ENCODE measurements at regions not wholly inside any gene's neighbourhood (a gene's known extent, or its start where the extent isn't known, plus 50 kb on each side); places are given as distances from the start of the nearest gene placed in this dataset.

DNA sequence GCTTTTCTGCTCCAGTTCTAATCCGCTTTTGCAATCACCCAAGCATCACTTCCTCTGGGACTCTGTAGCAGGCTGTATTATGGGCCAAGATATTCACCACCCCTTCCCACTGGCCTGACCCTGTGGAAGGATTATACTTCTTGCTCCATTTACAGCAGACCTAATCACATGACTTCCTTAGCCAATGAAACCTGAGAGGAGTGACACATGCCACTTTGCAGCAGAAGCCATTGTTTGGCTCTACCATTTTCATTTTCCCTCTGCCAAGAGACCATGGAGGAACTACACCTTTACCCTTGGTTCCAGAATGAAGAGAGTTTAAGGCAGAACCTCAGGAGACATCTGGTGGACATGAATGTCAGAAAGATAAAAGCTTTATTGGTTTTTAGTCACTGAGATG lies 134.9 kb upstream of the HSD17B12 start:
- Histone ChIP-seq H3K27me3 (ENCODE audit: control insufficient read depth in 1 of 2, insufficient read depth in 2 of 2, low read length in 2 of 2) (peaks cover 0 to 16% of the 10 kb centered on the region in 2 donors), H3K9me3 (ENCODE audit: low read length) (no peaks in the 10 kb centered on the region), H3K36me3 (ENCODE audit: insufficient read depth, low read length) (no peaks in the 10 kb centered on the region), H3K27ac (ENCODE audit: low read depth, low read length) (no peak overlapping the region), H3K4me3 (ENCODE audit: low read depth in 1 of 2, low read length in 2 of 2) (no peak overlapping the region), H3K9ac (ENCODE audit: low read length) (no peak overlapping the region), H3K4me1 (ENCODE audit: insufficient read depth, low read length) (no peaks in the 10 kb centered on the region)

DNA sequence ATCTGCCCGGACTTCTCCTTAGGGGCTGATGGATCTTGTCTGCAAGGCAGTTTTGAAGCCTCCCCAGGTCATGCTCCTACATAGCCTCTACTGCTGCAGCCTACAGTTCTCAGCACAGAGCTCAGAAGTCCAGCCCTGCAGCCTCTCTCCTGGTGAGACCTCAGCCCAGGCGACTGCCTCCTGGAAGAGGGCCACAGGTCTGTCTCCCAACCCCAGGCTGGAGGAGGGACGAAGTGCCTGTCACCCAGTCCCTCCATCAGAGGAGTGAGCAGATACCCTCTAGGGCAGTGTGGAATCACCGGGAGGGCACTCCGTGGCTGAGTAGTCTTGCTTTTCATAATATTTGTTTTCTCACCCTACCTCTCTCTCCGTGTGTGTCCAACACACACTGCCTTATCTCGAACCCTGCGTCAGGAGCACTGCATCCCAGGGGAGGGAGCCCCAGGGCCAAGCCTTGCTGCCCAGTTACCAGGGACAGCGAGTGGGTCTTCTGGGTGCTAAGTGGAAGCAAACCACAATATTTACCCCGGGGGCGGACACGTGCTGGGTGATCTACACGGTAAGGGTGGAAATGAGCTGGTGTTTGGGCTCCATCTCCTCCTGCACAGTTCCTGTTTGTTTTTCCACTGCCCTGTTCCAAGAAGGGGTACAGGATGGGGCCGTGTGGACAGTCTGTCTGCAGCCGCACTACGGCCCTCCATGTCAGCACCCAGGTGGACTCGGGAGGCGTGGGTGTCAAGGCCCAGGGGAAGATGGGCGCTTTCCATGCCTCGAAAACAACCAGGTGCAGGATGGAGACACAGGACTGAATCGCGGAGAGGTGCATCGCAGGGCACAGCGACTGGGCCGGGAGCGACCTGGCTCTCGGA lies 133.7 kb upstream of the HSD17B12 start:
- Histone ChIP-seq H3K4me1 (ENCODE audit: insufficient read depth, low read length) (no peaks in the 10 kb centered on the region), H3K27ac (ENCODE audit: low read depth, low read length) (no peak overlapping the region), H3K36me3 (ENCODE audit: insufficient read depth, low read length) (no peaks in the 10 kb centered on the region), H3K4me3 (ENCODE audit: low read depth in 1 of 2, low read length in 2 of 2) (no peak overlapping the region), H3K9me3 (ENCODE audit: low read length) (no peaks in the 10 kb centered on the region), H3K9ac (ENCODE audit: low read length) (no peak overlapping the region), H3K27me3 (ENCODE audit: control insufficient read depth in 1 of 2, insufficient read depth in 2 of 2, low read length in 2 of 2) (peaks cover 0 to 16% of the 10 kb centered on the region in 2 donors)

DNA sequence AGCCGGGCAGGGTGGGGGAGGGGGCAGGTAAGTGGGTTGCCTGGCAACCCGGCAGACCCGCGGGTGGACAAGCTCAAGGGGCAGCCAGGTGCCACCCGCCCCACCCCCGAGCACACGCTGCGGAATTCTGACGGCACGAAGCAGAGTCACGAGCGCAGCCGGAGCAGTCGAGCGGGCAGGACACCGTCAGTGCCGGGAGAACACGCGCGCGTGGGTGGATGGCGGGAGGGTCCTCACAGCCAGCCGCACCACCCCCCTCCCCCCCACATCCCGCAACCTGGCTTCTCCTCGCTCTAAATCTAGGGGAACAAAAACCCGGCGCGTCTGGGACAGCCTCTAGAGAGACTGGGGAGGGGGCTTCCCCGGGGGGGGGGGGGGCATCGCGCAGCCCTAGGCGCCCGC lies 133.1 kb upstream of the HSD17B12 start:
- Histone ChIP-seq H3K27me3 (ENCODE audit: control insufficient read depth in 1 of 2, insufficient read depth in 2 of 2, low read length in 2 of 2) (peaks cover 0 to 16% of the 10 kb centered on the region in 2 donors), H3K9ac (ENCODE audit: low read length) (no peak overlapping the region), H3K4me3 (ENCODE audit: low read depth in 1 of 2, low read length in 2 of 2) (no peak overlapping the region), H3K27ac (ENCODE audit: low read depth, low read length) (no peak overlapping the region), H3K4me1 (ENCODE audit: insufficient read depth, low read length) (no peaks in the 10 kb centered on the region), H3K36me3 (ENCODE audit: insufficient read depth, low read length) (no peaks in the 10 kb centered on the region), H3K9me3 (ENCODE audit: low read length) (no peaks in the 10 kb centered on the region)

DNA sequence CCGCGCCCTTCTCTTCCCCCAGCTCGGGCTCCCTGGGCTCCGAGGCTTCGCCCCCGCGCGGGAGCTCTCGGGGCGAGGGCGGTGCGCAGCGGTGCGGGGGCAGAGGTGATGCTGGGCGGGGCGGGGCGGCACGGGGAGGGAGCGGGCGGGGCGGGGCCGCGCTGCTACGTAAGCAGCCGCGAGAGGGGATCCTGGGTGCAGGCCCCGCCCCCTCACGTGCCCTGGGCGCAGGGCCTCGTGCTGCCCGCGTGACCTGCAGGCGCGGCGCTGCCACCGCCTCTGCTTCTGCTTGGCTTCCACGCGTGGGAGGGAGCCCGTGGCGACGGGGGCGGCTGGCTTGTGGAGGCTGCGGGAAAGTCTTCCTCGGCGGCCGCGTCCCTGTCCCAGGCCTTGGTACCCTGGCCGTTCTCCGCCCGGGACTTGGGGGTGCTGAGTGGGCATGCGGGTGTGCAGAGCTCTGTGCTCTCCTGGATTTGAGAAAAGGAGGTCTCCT lies 132.6 kb upstream of the HSD17B12 start:
- H3K4me3 ChIP-seq (ENCODE audit: low read depth in 1 of 2, low read length in 2 of 2) = no peak overlapping the region
- H3K27me3 ChIP-seq (ENCODE audit: control insufficient read depth in 1 of 2, insufficient read depth in 2 of 2, low read length in 2 of 2) = peaks cover 0 to 20% of the 10 kb centered on the region in 2 donors

DNA sequence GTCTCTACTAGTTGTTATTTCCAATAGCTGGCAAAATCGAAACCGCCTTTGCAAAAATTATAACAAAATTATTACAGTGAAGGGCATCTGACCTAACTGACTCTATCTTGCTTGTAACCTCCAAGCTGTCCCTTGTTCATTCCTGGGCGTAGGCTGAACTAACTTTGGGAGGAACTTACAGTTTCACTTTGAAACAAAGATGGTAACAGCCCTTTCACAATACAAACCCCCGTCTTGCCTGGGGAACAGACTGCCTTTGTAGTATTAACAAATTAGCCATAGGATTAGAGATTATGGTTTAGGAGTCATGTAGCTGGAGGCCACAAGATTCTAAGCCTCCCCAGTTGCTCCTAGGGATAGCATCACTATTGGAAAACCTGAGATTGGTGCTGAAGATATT lies 131.6 kb upstream of the HSD17B12 start:
- Histone ChIP-seq H3K4me3 (ENCODE audit: low read depth in 1 of 2, low read length in 2 of 2) (no peak overlapping the region), H3K36me3 (ENCODE audit: insufficient read depth, low read length) (no peaks in the 10 kb centered on the region), H3K27me3 (ENCODE audit: control insufficient read depth in 1 of 2, insufficient read depth in 2 of 2, low read length in 2 of 2) (peaks cover 0 to 29% of the 10 kb centered on the region in 2 donors), H3K9me3 (ENCODE audit: low read length) (no peaks in the 10 kb centered on the region), H3K4me1 (ENCODE audit: insufficient read depth, low read length) (no peaks in the 10 kb centered on the region), H3K27ac (ENCODE audit: low read depth, low read length) (no peak overlapping the region), H3K9ac (ENCODE audit: low read length) (no peak overlapping the region)

More for the DNA sequence above, 132.6 kb upstream of the HSD17B12 start:
- no peak overlapping the region for H3K27ac ChIP-seq (ENCODE audit: low read depth, low read length)
- H3K9ac ChIP-seq (ENCODE audit: low read length) = no peak overlapping the region
- no peaks in the 10 kb centered on the region for H3K4me1 ChIP-seq (ENCODE audit: insufficient read depth, low read length)
- no peaks in the 10 kb centered on the region for H3K9me3 ChIP-seq (ENCODE audit: low read length)
- no peaks in the 10 kb centered on the region for H3K36me3 ChIP-seq (ENCODE audit: insufficient read depth, low read length)

DNA sequence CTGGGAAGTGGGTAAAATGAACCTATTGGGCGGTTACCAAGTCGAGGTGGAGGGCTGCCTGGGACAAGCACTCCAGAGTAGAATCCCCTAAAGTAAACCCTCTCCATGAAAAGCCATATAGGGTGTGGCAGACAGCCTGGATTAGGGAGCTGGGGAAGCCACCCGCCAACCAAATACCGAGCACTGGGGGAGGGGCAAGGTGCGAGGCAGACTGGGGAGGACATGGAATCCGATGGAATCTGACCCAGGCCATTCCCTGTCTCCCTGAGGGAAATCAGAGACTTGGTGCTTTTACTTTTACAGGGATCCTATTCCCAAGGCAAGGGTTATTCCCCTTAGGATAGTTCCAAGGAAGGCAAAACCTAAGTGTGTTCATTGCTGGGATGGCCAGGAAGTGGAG lies 130.9 kb upstream of the HSD17B12 start:
- H3K27me3 ChIP-seq (ENCODE audit: control insufficient read depth in 1 of 2, insufficient read depth in 2 of 2, low read length in 2 of 2) = peaks cover 0 to 31% of the 10 kb centered on the region in 2 donors
- no peaks in the 10 kb centered on the region for H3K36me3 ChIP-seq (ENCODE audit: insufficient read depth, low read length)
- no peaks in the 10 kb centered on the region for H3K4me1 ChIP-seq (ENCODE audit: insufficient read depth, low read length)
- H3K9me3 ChIP-seq (ENCODE audit: low read length) = no peaks in the 10 kb centered on the region
- H3K9ac ChIP-seq (ENCODE audit: low read length) = no peak overlapping the region
- no peak overlapping the region for H3K27ac ChIP-seq (ENCODE audit: low read depth, low read length)
- H3K4me3 ChIP-seq (ENCODE audit: low read depth in 1 of 2, low read length in 2 of 2) = no peak overlapping the region

DNA sequence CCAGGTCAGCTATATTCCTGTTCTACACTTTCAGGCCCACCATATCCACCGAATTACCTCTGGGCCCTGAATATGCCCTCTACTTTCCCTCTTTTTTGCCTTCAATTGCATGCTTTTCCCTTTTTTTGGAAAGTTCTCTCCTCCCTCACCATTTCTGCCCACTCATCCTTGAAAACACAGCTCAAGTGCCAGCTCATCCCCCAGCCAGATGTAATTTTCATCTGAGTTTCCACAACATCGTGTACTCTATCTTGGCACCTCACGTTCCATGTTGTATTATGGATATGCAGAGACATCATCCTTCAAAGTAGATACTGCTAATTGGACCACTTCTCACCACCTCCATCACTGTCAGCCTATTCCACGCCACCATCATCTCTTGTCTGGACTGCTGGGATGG lies 129.8 kb upstream of the HSD17B12 start:
- Histone ChIP-seq H3K27ac (ENCODE audit: low read depth, low read length) (no peak overlapping the region), H3K9me3 (ENCODE audit: low read length) (no peaks in the 10 kb centered on the region), H3K27me3 (ENCODE audit: control insufficient read depth in 1 of 2, insufficient read depth in 2 of 2, low read length in 2 of 2) (peaks cover 0 to 35% of the 10 kb centered on the region in 2 donors), H3K36me3 (ENCODE audit: insufficient read depth, low read length) (no peaks in the 10 kb centered on the region), H3K4me3 (ENCODE audit: low read depth in 1 of 2, low read length in 2 of 2) (no peak overlapping the region), H3K9ac (ENCODE audit: low read length) (no peak overlapping the region), H3K4me1 (ENCODE audit: insufficient read depth, low read length) (no peaks in the 10 kb centered on the region)

DNA sequence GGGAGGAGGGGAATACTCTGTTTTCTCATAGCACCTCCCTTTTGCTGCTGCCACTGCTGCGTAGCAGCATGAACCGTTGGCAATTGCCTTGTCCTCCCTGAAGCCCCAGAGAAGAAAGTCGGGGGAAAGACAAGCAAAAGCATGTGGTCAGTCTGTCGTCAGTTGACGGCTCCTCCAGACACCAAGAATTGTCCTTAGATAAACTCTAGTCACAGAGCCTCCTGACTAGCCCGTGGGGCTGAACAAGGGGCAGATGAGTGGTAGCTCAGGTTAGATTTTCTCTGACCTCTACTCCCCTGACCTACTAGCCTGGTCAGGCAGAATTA lies 126.4 kb upstream of the HSD17B12 start:
- peaks cover 7 to 41% of the 10 kb centered on the region in 2 donors for H3K27me3 ChIP-seq (ENCODE audit: control insufficient read depth in 1 of 2, insufficient read depth in 2 of 2, low read length in 2 of 2)

DNA sequence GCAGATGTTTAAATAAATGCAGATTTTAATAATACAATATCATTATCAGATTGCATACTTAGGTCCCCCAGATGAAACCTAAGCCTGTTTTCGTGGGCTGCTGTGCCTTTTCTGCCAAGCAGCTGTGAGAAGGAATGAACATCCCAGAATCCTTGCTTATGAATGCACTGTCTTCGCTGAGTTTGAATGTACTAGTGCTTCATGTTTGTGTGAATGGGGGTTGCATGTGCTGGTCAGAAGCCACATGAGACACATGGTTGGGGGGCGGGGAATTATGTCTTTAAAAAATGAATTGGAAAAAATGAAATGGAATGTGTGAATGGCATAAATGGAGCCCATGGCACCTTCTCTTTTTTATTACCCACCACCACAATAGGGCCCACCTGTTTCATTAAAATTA lies 125.4 kb upstream of the HSD17B12 start:
- H3K36me3 ChIP-seq (ENCODE audit: insufficient read depth, low read length) = no peaks in the 10 kb centered on the region
- H3K27ac ChIP-seq (ENCODE audit: low read depth, low read length) = no peak overlapping the region
- no peak overlapping the region for H3K9ac ChIP-seq (ENCODE audit: low read length)
- H3K4me1 ChIP-seq (ENCODE audit: insufficient read depth, low read length) = no peaks in the 10 kb centered on the region
- H3K4me3 ChIP-seq (ENCODE audit: low read depth in 1 of 2, low read length in 2 of 2) = no peak overlapping the region
- H3K27me3 ChIP-seq (ENCODE audit: control insufficient read depth in 1 of 2, insufficient read depth in 2 of 2, low read length in 2 of 2) = peaks cover 9 to 45% of the 10 kb centered on the region in 2 donors
- no peaks in the 10 kb centered on the region for H3K9me3 ChIP-seq (ENCODE audit: low read length)

More for the DNA sequence above, 126.4 kb upstream of the HSD17B12 start:
- Histone ChIP-seq H3K9ac (ENCODE audit: low read length) (no peak overlapping the region), H3K36me3 (ENCODE audit: insufficient read depth, low read length) (no peaks in the 10 kb centered on the region), H3K9me3 (ENCODE audit: low read length) (no peaks in the 10 kb centered on the region), H3K4me3 (ENCODE audit: low read depth in 1 of 2, low read length in 2 of 2) (no peak overlapping the region), H3K4me1 (ENCODE audit: insufficient read depth, low read length) (no peaks in the 10 kb centered on the region), H3K27ac (ENCODE audit: low read depth, low read length) (no peak overlapping the region)

DNA sequence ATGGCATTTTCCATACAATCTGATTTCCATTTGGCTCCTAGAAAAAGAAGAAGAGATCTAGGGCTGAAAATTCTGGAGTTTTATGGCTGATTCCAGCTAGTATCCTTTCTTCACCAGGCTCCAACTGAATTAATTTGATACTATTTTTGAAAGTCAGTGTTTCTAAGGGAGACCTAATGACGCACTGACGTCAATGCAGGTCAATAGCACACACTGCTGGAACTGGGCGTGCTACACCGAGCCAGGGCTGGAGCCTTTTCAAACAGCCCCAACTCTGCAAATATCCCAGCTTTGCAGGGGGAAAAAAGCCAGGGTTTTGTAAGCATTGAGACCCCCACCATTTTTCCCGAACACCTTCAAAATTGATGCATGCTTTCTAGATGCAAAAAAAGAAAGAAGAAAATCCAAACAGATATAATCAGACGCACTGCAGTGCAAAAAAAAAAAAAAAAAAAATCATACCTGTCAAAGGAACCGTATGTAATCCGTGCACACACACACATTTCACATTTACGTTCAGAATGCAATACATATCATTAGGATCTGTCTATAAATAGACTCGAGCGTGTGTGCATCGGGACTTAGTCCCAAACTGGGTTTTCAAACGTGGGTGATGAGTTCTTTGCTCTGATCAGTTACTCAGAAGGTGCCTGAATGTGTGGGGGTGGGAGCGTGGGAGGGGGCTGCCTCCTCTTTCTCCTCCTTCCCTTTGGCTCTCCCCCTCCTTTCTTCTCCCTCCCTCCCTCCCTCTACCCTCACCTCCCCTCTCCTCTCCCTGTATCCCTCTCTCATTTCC lies 124.5 kb upstream of the HSD17B12 start:
- H3K9me3 ChIP-seq (ENCODE audit: low read length) = no peaks in the 10 kb centered on the region
- no peak overlapping the region for H3K4me3 ChIP-seq (ENCODE audit: low read depth in 1 of 2, low read length in 2 of 2)
- H3K9ac ChIP-seq (ENCODE audit: low read length) = no peak overlapping the region
- no peak overlapping the region for H3K27ac ChIP-seq (ENCODE audit: low read depth, low read length)
- H3K27me3 ChIP-seq (ENCODE audit: control insufficient read depth in 1 of 2, insufficient read depth in 2 of 2, low read length in 2 of 2) = peaks cover 11 to 45% of the 10 kb centered on the region in 2 donors
- no peaks in the 10 kb centered on the region for H3K36me3 ChIP-seq (ENCODE audit: insufficient read depth, low read length)
- no peaks in the 10 kb centered on the region for H3K4me1 ChIP-seq (ENCODE audit: insufficient read depth, low read length)

DNA sequence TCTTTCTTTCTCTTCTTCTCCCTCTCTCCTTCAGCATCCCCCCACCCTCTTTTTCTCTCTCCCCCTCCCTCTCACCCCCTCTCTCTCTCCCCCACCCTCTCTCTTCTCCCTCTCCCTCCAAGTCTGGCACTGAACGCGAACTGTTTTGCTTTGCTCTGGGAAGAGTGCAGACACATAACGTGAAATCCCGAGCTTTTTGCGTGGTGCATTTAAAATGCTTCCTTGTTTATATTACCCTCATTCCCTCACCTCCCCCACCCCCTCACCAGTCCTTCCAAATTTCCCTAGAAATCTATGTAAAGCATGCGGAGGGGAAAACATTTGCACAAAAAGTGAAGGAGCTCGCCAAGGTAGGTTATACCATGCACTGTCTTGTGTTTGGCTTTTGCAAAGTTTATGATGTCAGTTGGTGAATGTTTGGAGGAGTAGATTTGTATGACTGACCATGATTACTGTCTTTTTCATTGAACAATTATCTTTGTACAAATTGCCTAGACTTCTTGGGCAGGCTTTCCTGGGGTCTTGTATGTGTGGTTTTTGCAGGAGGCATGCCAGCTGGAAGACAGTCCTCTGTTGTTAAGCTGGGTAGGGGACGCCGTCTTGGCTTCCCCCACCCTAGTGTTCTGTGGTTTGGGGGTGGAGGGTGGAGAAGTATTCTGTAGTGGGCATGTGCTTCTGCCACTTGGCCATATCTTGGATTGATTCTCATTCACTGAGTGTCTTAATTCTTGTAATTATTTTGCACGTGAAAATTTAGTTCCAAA lies 123.7 kb upstream of the HSD17B12 start:
- Histone ChIP-seq H3K36me3 (ENCODE audit: insufficient read depth, low read length) (no peaks in the 10 kb centered on the region), H3K4me1 (ENCODE audit: insufficient read depth, low read length) (no peaks in the 10 kb centered on the region), H3K9me3 (ENCODE audit: low read length) (no peaks in the 10 kb centered on the region), H3K9ac (ENCODE audit: low read length) (no peak overlapping the region), H3K27me3 (ENCODE audit: control insufficient read depth in 1 of 2, insufficient read depth in 2 of 2, low read length in 2 of 2) (peaks cover 11 to 45% of the 10 kb centered on the region in 2 donors), H3K4me3 (ENCODE audit: low read depth in 1 of 2, low read length in 2 of 2) (no peak overlapping the region), H3K27ac (ENCODE audit: low read depth, low read length) (no peak overlapping the region)

All from muscle layer of colon (tissue), 2 donors.